Progenitor cell of endocrine pancreas (in vitro differentiated cells): ENCODE measurements at regions not wholly inside any gene's neighbourhood (a gene's known extent, or its start where the extent isn't known, plus 50 kb on each side); places are given as distances from the start of the nearest gene placed in this dataset.
A peak's percentile ranks its signal among the peaks of the same experiment; 100 is the strongest.

Experiments
- DNase-seq: peaks from one replicate; pipeline ENCODE4 v3.0.0; 2021; ENCODE audit warnings: low spot score; ENCODE audit not compliant: unreplicated experiment
- H3K27ac Mint-ChIP-seq: 2 replicates; pipeline ENCODE4 v1.8.0; 2021; ENCODE audit warnings: mild to moderate bottlenecking, moderate library complexity, mixed read lengths
- H3K27me3 Mint-ChIP-seq: 2 replicates; pipeline ENCODE4 v1.8.0; 2021; ENCODE audit warnings: mixed read lengths
- H3K36me3 Mint-ChIP-seq: 2 replicates; pipeline ENCODE4 v1.8.0; 2022; ENCODE audit warnings: mixed read lengths; ENCODE audit not compliant: insufficient read depth
- H3K4me1 Mint-ChIP-seq: 2 replicates; pipeline ENCODE4 v1.8.0; 2021; ENCODE audit warnings: low read depth, mixed read lengths
- H3K4me3 Mint-ChIP-seq: 2 replicates; pipeline ENCODE4 v1.8.0; 2021; ENCODE audit warnings: low read depth, mild to moderate bottlenecking, moderate library complexity, mixed read lengths
- H3K9me3 Mint-ChIP-seq: 2 replicates; pipeline ENCODE4 v1.8.0; 2021; ENCODE audit warnings: low read depth, mixed read lengths
- TF ChIP-seq, protein P1 (sequence below): fragments of 200-600 bp; sonication (generic); IDR thresholded peaks from one replicate; pipeline ENCODE4 v1.5.0; 2021; ENCODE audit warnings: antibody characterized with exemption, mild to moderate bottlenecking; ENCODE audit not compliant: unreplicated experiment

DNA sequence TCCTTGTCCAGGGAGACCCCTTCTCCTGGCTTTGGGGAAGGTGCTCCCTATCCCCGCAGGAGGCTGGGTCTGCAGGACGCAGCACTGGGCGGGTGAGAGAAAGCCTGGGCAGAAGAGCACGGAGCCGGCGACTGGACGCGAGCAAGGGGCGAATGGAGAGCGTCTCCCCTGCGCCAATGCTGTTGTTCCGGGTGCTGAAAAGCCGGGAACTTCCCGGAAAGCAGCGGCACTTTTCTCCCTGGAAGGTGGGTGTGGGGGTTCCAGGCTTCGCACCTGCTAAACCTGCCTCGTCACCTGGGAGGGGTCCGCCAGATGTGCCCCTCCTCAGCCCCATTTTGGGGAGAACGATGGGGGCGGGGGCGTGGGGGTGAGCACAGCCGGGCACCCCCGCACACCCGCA, 417.1 kb upstream of the TMTC1 start:
- H3K36me3 Mint-ChIP-seq = no peaks in the 10 kb centered on the region
- peaks cover 28% of the 10 kb centered on the region for H3K27me3 Mint-ChIP-seq
- TF ChIP-seq, protein P1, sequence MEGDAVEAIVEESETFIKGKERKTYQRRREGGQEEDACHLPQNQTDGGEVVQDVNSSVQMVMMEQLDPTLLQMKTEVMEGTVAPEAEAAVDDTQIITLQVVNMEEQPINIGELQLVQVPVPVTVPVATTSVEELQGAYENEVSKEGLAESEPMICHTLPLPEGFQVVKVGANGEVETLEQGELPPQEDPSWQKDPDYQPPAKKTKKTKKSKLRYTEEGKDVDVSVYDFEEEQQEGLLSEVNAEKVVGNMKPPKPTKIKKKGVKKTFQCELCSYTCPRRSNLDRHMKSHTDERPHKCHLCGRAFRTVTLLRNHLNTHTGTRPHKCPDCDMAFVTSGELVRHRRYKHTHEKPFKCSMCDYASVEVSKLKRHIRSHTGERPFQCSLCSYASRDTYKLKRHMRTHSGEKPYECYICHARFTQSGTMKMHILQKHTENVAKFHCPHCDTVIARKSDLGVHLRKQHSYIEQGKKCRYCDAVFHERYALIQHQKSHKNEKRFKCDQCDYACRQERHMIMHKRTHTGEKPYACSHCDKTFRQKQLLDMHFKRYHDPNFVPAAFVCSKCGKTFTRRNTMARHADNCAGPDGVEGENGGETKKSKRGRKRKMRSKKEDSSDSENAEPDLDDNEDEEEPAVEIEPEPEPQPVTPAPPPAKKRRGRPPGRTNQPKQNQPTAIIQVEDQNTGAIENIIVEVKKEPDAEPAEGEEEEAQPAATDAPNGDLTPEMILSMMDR = no peak
- H3K4me3 Mint-ChIP-seq = peak overlapping the region; percentile 57
- peak; percentile 16 for DNase-seq
- peaks cover 7% of the 10 kb centered on the region for H3K4me1 Mint-ChIP-seq
- H3K9me3 Mint-ChIP-seq = peaks cover 4% of the 10 kb centered on the region
- H3K27ac Mint-ChIP-seq = no peak overlapping the region

DNA sequence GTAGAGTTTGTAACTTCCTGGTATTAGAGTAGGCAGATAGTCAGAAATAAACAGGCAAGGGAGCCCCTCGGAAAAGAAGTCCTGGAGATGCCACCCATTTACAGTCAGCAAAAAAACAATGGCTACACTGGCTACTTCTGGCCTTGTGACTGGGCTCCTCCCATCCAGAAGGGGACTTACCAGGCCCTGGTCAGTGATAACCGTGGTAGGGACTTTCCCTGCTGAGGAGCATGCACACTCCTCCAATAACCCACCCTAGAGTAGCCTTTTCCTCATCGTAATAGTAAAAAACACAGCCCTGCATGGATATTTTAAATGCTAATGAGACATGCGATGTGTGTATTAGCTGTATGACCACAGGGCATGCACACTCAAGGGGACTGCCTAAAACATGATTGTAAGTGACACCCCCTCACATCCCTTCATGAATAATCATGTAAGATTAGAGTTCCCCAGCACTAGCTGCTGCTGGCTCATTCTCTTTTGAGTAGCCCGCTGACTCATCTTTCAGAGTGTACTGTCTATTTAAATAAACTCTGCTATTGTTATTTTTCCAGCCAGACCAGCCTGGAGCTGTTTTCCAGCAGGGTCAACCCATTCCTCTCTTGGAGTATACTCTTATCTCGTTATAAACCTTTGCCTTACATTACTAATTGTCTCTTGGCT, 413.8 kb upstream of the TMTC1 start:
- Mint-ChIP-seq H3K36me3 (no peaks in the 10 kb centered on the region), H3K4me1 (peaks cover under 1% of the 10 kb centered on the region), H3K4me3 (no peak overlapping the region), H3K27me3 (peaks cover 25% of the 10 kb centered on the region), H3K9me3 (peaks cover 4% of the 10 kb centered on the region), H3K27ac (no peak overlapping the region)
- TF ChIP-seq, protein P1 = no peak
- no peak for DNase-seq

DNA sequence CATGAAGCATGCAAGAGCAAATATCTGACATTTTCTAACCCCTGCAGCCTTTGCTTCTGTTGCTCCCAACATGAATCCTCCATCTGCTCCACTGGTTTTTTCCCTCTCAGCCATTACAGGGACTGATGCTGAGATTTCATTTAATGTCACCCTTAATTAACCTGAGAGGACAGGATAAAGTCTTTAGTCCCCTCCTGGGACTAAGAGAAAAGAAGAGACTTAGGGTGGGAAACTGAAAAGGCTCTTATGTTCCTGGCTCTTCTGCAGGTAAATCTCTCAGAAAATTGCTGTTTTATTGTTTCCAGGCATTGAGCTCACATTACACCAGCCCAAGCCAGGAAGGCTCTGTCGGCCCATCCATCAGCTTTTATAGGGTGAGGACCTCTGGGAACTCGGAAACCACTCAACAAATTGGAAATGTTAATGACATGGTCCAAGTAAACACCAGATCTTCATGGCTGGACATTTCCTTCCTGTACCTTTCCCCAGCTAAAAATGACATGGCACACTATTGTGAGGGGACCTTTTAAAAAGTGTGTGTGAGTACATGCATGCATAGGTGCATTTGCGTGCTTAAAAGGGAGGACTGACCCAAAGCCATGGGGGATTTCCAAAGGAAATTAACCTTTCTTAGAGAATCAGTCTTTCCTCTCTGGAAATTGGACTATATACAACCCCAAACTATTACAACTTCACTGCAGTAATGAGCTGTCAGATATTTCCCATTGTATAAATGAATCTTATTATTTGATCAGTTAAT, 408.1 kb upstream of the TMTC1 start:
- H3K4me1 Mint-ChIP-seq = peaks cover 8% of the 10 kb centered on the region
- H3K4me3 Mint-ChIP-seq = no peak overlapping the region
- no peaks in the 10 kb centered on the region for H3K36me3 Mint-ChIP-seq
- H3K27ac Mint-ChIP-seq = no peak overlapping the region
- H3K9me3 Mint-ChIP-seq = peaks cover under 1% of the 10 kb centered on the region
- TF ChIP-seq, protein P1 = no peak
- no peaks in the 10 kb centered on the region for H3K27me3 Mint-ChIP-seq
- no peak for DNase-seq

DNA sequence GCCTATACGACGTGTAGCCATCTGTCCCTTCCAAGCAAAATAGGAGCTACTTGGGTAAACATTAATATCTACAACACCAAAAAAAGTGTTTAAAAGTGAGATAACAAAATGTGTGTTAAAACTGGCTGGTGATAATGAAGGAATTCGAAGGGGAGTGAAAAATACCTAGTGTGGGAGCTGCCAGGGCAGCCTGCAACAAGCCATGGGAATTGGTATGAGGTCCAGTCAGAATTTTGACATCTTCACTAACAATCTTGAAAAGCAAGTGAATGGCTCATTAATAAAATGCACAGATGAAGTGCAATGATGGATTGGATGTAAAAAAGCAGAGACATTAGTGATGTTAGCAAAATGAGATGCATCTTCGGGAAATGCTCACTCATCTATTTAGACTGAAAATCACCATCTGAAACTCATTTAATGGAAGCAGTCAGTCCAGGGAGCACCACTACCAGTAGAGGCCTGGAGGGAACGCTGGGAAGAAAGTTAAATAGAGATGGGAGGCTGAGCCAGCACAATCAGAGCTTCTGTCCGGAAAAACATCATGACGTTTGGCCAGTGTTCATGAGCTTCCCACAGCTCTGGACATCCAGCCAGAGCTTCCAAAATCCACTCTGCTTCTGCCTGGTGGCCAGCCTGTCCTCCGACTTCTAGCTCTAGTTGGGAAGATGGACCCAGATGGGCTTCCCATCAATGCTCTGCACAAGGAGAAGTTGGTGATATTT, 405.0 kb upstream of the TMTC1 start:
- TF ChIP-seq, protein P1 = no peak
- Mint-ChIP-seq H3K27me3 (no peaks in the 10 kb centered on the region), H3K27ac (no peak overlapping the region), H3K36me3 (no peaks in the 10 kb centered on the region), H3K4me1 (peaks cover 8% of the 10 kb centered on the region), H3K4me3 (no peak overlapping the region), H3K9me3 (no peaks in the 10 kb centered on the region)
- no peak for DNase-seq

DNA sequence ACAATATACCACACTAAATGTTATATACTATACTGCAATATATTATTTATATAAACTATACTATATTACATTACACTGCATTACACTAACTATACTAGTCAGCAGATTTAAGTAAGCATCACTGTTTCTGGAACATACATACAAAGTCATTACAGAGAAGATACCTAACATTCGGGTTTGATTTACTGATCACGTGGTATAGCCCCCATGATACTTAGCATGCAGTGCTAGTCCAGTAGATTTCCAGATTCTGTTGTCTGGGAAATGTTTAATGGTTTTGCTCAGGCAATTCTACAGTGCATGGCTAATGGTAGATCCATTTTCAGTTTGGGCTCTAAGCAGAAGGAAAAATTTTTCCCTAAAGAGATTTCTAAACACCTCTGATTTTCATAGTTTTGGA, 403.7 kb upstream of the TMTC1 start:
- no peak overlapping the region for H3K4me3 Mint-ChIP-seq
- H3K36me3 Mint-ChIP-seq = no peaks in the 10 kb centered on the region
- DNase-seq = no peak
- H3K27ac Mint-ChIP-seq = no peak overlapping the region
- TF ChIP-seq, protein P1 = no peak
- H3K9me3 Mint-ChIP-seq = peaks cover 5% of the 10 kb centered on the region
- no peaks in the 10 kb centered on the region for H3K27me3 Mint-ChIP-seq
- peaks cover 8% of the 10 kb centered on the region for H3K4me1 Mint-ChIP-seq
